HepG2 (cell line): ENCODE measurements at regions not wholly inside any gene's neighbourhood (a gene's known extent, or its start where the extent isn't known, plus 50 kb on each side); places are given as distances from the start of the nearest gene placed in this dataset.

ENCODE experiments used
- ATAC-seq: fragments of 200-7000 bp; cut with Tn5 transposase; 3 replicates; pipeline ENCODE4 v1.9.1; 2020; ENCODE audit warnings: mild to moderate bottlenecking, moderate library complexity
- BruUV-seq: library from RNA; stranded (reverse); fragments of 400-500 nt; replicated peaks from 2 replicates; lab custom pipeline; 2021; lab: Mats Ljungman, UMichigan
- CTCF ChIA-PET: fragments of 300-600 bp; formaldehyde crosslinking; extraction: SDS; loops from one replicate; lab custom pipeline; 2021; ENCODE audit warnings: low total read pairs, inconsistent platforms, low intra/inter-chr PET ratio; lab: Yijun Ruan, JAX
- POLR2A ChIA-PET: fragments of 350-600 bp; sonication (Branson Sonifier 250); formaldehyde crosslinking; loops from one replicate; lab custom pipeline; 2020; ENCODE audit warnings: antibody characterized with exemption, inconsistent platforms; lab: Yijun Ruan, JAX
- DNase-seq: peaks from one replicate; pipeline ENCODE4 v3.0.0-alpha.2; 2015; ENCODE audit warnings: low spot score
- FAIRE-seq: peaks from 3 replicates; lab custom pipeline; 2011; peaks lifted over from hg19 to GRCh38; lab: Jason Lieb, UNC
- H2AFZ ChIP-seq: one replicate; pipeline ENCODE4 v1.6.1; 2011; ENCODE audit warnings: low read length, inconsistent platforms
- H3K27ac ChIP-seq: fragments of 300-600 bp; 3 replicates; pipeline ENCODE4 v1.8.0; 2011; ENCODE audit warnings: mixed run types, mild to moderate bottlenecking, mixed read lengths, low read length, inconsistent platforms; ENCODE audit not compliant: insufficient read depth; ENCODE audit errors: extremely low read length
- H3K27me3 ChIP-seq, 2 experiments: fragments of 200-600 bp in 1 of 2; 2 replicates in 1 of 2; 3 replicates in 1 of 2; pipeline versions ENCODE4 v1.6.0 to v1.8.0; 2011; ENCODE audit warnings: low read length in 2 of 2, mild to moderate bottlenecking in 2 of 2, moderate library complexity in 2 of 2, inconsistent platforms in 1 of 2; ENCODE audit not compliant: insufficient read depth in 2 of 2, control insufficient read depth in 1 of 2
- H3K36me3 ChIP-seq, 2 experiments: fragments of 200-600 bp in 1 of 2; replicated peaks in 1 of 2; 2 replicates in 1 of 2; 3 replicates in 1 of 2; pipeline versions ENCODE4 v1.5.1 to v1.8.0; 2011; ENCODE audit warnings: low read length in 2 of 2, inconsistent platforms in 1 of 2; ENCODE audit not compliant: insufficient read depth in 2 of 2, control insufficient read depth in 1 of 2
- H3K4me1 ChIP-seq: 2 replicates; pipeline ENCODE4 v1.5.1; 2012; ENCODE audit warnings: low read length, inconsistent platforms; ENCODE audit not compliant: insufficient read depth
- H3K4me2 ChIP-seq: 2 replicates; pipeline ENCODE4 v1.6.0; 2011; ENCODE audit warnings: low read depth, low read length, inconsistent platforms
- H3K4me3 ChIP-seq, 3 experiments: fragments of 200-600 bp in 1 of 3; sonication (generic), shearing (Covaris generic) in 1 of 3; replicated peaks in 1 of 3; 2 replicates each; pipeline ENCODE4 v1.5.1; 2011 to 2016; ENCODE audit warnings: low read length in 3 of 3, inconsistent platforms in 2 of 3, low read depth in 2 of 3, mild to moderate bottlenecking in 2 of 3, control low read depth in 1 of 3, mixed read lengths in 1 of 3; ENCODE audit not compliant: insufficient read depth in 1 of 3
- H3K79me2 ChIP-seq: one replicate; pipeline ENCODE4 v1.6.1; 2011; ENCODE audit warnings: low read length, inconsistent platforms; ENCODE audit not compliant: insufficient read depth
- H3K9ac ChIP-seq: 2 replicates; pipeline ENCODE4 v1.6.0; 2011; ENCODE audit warnings: mild to moderate bottlenecking, low read depth, low read length, inconsistent platforms; ENCODE audit not compliant: insufficient read depth
- H3K9me3 ChIP-seq: 2 replicates; pipeline ENCODE4 v1.5.1; 2012; ENCODE audit warnings: mild to moderate bottlenecking, low read length
- H4K20me1 ChIP-seq: 2 replicates; pipeline ENCODE4 v1.6.0; 2011; ENCODE audit warnings: inconsistent platforms, mild to moderate bottlenecking, low read length, moderate library complexity; ENCODE audit not compliant: insufficient read depth
- BCLAF1 ChIP-seq: fragments of 450-650 bp; IDR thresholded peaks from 2 replicates; pipeline ENCODE4 v1.6.1; 2017; ENCODE audit warnings: mild to moderate bottlenecking
- CSRNP2 ChIP-seq: sonication (generic); formaldehyde crosslinking; conservative IDR thresholded peaks from 2 replicates; pipeline ENCODE4 v1.8.0; 2022; ENCODE audit warnings: low read depth, missing genetic modification reagents
- ESRRA ChIP-seq: sonication (generic); formaldehyde crosslinking; IDR thresholded peaks from 2 replicates; pipeline ENCODE4 v1.5.1; 2020; ENCODE audit warnings: mild to moderate bottlenecking, low read depth, missing genetic modification reagents
- FOXP4 ChIP-seq: sonication (generic); formaldehyde crosslinking; IDR thresholded peaks from 2 replicates; pipeline ENCODE4 v1.4.0; 2020; ENCODE audit warnings: missing genetic modification reagents
- MLX ChIP-seq: IDR thresholded peaks from 2 replicates; pipeline ENCODE4 v1.6.1; 2016
- NBN ChIP-seq: fragments of 450-650 bp; conservative IDR thresholded peaks from 2 replicates; pipeline ENCODE4 v1.6.1; 2017
- NR2C2 ChIP-seq: sonication (generic); formaldehyde crosslinking; IDR thresholded peaks from 2 replicates; pipeline ENCODE4 v1.4.0; 2020; ENCODE audit warnings: missing genetic modification reagents, mild to moderate bottlenecking, moderate library complexity, borderline replicate concordance
- RFX3 ChIP-seq: IDR thresholded peaks from 2 replicates; pipeline ENCODE4 v1.6.1; 2016; ENCODE audit warnings: missing biosample characterization, missing genetic modification reagents
- TAF1 ChIP-seq: sonication (generic); formaldehyde crosslinking; IDR thresholded peaks from 2 replicates; pipeline ENCODE4 v1.4.0; 2020; ENCODE audit warnings: missing genetic modification reagents
- ZFP62 ChIP-seq: sonication (generic); formaldehyde crosslinking; IDR thresholded peaks from 2 replicates; pipeline ENCODE4 v1.4.0; 2020; ENCODE audit warnings: missing genetic modification reagents
- ZNF773 ChIP-seq: sonication (generic); formaldehyde crosslinking; IDR thresholded peaks from 2 replicates; pipeline ENCODE4 v1.4.0; 2020; ENCODE audit warnings: missing genetic modification reagents, borderline replicate concordance
- ZNF775 ChIP-seq: sonication (generic); formaldehyde crosslinking; IDR thresholded peaks from 2 replicates; pipeline ENCODE4 v1.4.0; 2020; ENCODE audit warnings: missing genetic modification reagents, mild to moderate bottlenecking, moderate library complexity, borderline replicate concordance
- WGBS: methylation state at CpG from one replicate; pipeline ENCODE4 v1.1.6; 2017; ENCODE audit warnings: low lambda C conversion rate; 5-methylcytosine and 5-hydroxymethylcytosine counted together
- in situ Hi-C: cut with HindIII; loops from 2 replicates; pipeline ENCODE4 v1.10.0; 2017; ENCODE audit warnings: low pct_unique_long_range_greater_than_20kb; ENCODE audit not compliant: extremely low pct_ligation_motif_present
- intact Hi-C: fragments of 100-400 bp; cut with micrococcal nuclease; formaldehyde crosslinking; loops from one replicate; pipeline ENCODE4 v1.10.0; 2022; ENCODE audit not compliant: unreplicated experiment
- TF ChIP-seq, protein P1 (sequence below): sonication (generic); formaldehyde crosslinking; conservative IDR thresholded peaks from 2 replicates; pipeline ENCODE4 v1.8.0; 2022; ENCODE audit warnings: mild to moderate bottlenecking, moderate library complexity, missing genetic modification reagents
- TF ChIP-seq, protein P2 (sequence below): sonication (generic); formaldehyde crosslinking; IDR thresholded peaks from 2 replicates; pipeline ENCODE4 v1.4.0; 2020; ENCODE audit warnings: missing genetic modification reagents

DNA sequence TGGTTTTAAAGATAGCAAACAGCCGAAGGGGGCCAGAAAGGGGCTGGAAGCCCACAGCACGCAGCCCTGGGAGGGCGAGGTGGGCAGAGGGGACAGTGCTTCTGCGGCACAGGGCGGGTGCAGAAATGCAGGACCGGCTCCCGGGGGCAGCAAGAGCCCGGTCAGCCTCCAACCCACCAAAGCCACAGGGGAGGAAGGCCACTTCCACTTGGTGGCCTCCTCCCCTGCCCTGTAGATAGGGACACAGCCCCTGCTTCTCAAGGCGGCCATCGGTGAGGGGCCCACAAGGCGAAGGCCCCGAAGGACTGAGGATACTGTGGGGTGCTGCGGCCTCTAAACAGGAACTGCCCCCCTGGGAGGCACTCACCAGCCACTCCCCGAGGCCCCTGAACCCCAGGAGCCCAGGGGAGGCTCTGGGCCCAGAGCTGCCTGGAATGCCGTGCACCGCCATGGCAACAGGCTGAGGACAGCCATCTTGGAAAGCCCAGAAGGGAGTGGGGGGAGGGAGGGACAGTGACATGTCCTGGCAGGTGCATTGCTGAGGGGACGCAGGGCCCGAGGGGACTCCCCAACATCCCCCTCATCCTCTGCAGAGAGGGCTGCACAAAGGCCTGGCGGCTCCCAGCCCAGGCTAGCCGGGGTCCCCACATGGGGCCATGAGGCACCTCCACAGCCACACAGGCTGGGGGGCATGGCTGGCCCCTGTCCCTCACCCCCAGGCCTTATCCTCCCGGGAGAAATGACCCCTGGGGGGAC, 114.7 kb downstream of the NCOR2 start:
- Histone ChIP-seq H3K36me3 (peaks cover 12 to 20% of the 10 kb centered on the region in 2 experiments; a peak in 4 of 5 replicates), H4K20me1 (no peaks in the 10 kb centered on the region), H3K9ac (no peak overlapping the region), H3K27ac (no peak overlapping the region), H3K79me2 (no peaks in the 10 kb centered on the region), H3K4me1 (no peaks in the 10 kb centered on the region), H3K4me2 (no peak overlapping the region), H3K27me3 (no peaks in the 10 kb centered on the region), H3K9me3 (no peaks in the 10 kb centered on the region), H2AFZ (no peak overlapping the region), H3K4me3 (no peak overlapping the region)
- POLR2A ChIA-PET = no interaction called here
- no peak for DNase-seq
- BruUV-seq = no TSS peak
- ATAC-seq = no peak
- intact Hi-C loops (no loop called here), in situ Hi-C loops (no loop called here)
- CTCF ChIA-PET = no interaction called here
- 97% methylated on average over 7 of the region's 21 CpGs for WGBS
- FAIRE-seq = no peak
- no peak for TF ChIP-seq TAF1
- TF ChIP-seq, protein P1, sequence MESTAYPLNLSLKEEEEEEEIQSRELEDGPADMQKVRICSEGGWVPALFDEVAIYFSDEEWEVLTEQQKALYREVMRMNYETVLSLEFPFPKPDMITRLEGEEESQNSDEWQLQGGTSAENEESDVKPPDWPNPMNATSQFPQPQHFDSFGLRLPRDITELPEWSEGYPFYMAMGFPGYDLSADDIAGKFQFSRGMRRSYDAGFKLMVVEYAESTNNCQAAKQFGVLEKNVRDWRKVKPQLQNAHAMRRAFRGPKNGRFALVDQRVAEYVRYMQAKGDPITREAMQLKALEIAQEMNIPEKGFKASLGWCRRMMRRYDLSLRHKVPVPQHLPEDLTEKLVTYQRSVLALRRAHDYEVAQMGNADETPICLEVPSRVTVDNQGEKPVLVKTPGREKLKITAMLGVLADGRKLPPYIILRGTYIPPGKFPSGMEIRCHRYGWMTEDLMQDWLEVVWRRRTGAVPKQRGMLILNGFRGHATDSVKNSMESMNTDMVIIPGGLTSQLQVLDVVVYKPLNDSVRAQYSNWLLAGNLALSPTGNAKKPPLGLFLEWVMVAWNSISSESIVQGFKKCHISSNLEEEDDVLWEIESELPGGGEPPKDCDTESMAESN (CRISPR knock-in tag) = no peak
- TF ChIP-seq MLX = no peak
- no peak for TF ChIP-seq ZFP62 (CRISPR knock-in tag)
- TF ChIP-seq, protein P2, sequence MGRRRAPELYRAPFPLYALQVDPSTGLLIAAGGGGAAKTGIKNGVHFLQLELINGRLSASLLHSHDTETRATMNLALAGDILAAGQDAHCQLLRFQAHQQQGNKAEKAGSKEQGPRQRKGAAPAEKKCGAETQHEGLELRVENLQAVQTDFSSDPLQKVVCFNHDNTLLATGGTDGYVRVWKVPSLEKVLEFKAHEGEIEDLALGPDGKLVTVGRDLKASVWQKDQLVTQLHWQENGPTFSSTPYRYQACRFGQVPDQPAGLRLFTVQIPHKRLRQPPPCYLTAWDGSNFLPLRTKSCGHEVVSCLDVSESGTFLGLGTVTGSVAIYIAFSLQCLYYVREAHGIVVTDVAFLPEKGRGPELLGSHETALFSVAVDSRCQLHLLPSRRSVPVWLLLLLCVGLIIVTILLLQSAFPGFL (CRISPR knock-in tag) = no peak
- TF ChIP-seq BCLAF1 = no peak
- no peak for TF ChIP-seq CSRNP2 (CRISPR knock-in tag)
- no peak for TF ChIP-seq NR2C2
- TF ChIP-seq FOXP4 (CRISPR knock-in tag) = no peak
- TF ChIP-seq ESRRA = no peak
- TF ChIP-seq ZNF773 (CRISPR knock-in tag) = no peak
- no peak for TF ChIP-seq RFX3 (CRISPR knock-in tag)
- TF ChIP-seq NBN = no peak
- TF ChIP-seq ZNF775 = no peak
